Kasumi-1 (cell line): ENCODE measurements at regions not wholly inside any gene's neighbourhood (a gene's known extent, or its start where the extent isn't known, plus 50 kb on each side); places are given as distances from the start of the nearest gene placed in this dataset.
"Not testable (repeated sequence)": the region's sequence is repeated elsewhere in the genome, so short reads cannot be mapped to it uniquely, and the experiment has no call there.

ENCODE experiments used
- DNase-seq, 2 experiments: peaks; one replicate each; lab custom pipeline; 2025; lab: John Stamatoyannopoulos, UW

DNA sequence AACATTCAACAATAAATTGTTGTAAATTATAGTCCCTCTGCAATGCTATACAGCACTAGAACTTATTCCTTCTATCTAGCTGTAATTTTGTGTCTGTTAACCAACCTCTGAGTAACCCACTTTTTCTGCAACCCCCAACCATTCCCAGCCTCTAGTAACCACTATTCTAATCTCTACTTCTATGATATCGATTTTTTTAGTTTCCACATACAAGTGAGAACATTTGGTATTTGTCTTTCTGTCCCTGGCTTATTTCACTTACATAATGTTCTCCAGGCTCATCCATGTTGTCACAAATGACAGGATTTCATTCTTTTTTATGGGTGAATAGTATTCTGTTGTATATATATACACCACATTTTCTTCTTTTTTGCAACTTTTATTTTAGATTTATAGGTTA, 147.6 kb downstream of the MAIP1 start:
- DNase-seq, result no peak

DNA sequence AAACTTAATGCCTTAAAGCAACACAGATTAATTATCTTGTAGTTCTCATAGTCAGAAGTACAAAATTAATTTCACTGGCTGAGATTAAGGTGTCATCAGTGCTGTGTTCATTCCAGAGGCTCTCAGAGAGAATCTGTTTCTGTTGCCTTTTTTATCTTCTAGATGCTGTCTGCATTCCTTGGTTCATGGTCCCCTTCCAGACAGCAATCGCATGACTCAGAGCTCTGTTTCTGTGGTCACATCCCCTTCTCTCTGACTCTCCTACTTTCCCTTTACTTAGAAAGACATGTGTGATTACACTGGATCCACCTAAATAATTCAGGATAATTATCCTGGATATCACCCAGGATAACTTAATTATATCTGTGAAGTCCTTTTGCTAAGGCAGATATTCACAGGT, 148.6 kb downstream of the MAIP1 start:
- no peak for DNase-seq

DNA sequence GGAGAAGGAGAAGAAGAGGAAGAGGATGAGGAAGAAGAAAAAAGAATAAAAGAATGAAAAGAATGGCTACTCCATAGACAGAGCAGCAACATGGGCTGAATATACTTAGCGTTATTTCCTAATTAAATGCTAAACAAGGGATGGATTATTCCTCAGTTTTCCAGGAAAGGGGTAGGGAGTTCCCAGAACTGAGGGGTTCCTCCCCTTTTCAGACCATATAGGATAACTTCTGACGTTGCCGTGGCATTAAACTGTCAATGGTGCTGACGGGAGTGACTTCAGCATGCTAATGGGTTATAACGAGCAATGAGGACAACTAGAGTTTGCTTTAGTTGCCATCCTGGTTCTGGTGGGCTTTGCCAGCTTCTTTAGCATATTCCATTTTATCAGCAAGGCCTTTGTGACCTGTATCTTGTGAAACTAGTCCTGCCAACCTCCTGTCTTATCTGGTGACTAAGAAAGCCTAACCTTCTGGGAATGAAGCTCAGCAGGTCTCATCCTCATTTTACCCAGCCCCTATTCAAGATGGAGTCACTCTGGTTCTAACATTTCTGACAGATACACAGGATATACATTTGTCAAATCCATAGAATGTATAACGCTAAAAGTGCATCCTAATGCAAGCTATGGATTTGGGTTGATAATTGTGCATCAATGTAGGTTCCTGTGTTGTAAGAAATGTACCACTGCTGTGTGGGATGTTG, 152.3 kb downstream of the MAIP1 start:
- no peak for DNase-seq

DNA sequence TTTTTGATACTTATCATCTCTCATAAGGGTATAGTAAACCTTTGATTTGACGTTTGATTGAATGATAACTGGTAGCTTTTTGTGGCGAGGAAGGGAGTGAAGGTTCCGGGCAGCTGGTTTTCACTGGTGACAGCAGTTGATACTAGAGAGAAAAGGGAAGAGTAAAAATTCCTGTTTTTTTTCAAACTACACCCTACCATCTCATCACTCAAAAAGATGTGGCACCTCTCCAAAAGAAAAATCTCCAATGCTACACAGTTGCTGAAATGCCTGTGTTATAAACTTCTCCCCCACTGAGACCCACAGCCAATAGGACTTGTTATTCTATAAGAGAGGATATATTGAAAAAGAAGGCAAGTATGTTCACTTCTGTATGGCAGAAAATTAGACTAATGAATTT, 154.0 kb downstream of the MAIP1 start:
- no peak for DNase-seq

DNA sequence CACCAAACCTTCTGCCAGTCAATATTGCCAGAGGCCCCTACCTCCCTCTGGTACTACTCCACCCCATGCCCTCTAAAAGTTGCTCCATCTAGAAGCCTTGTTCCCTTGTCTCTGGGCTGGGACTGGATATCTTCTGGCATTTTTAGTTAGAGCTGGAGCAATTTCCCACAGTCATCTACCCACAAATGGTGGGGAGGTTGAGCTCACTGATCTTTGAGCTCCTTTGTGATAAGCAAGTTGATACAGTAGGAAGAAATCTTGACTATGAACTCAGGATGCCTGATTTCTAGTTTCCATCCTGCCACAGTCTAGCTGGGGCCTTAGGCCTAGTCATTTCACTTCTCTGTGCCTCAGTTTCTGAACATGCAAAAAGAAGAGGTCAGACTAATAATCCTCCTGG, 155.0 kb downstream of the MAIP1 start:
- DNase-seq, result no peak

DNA sequence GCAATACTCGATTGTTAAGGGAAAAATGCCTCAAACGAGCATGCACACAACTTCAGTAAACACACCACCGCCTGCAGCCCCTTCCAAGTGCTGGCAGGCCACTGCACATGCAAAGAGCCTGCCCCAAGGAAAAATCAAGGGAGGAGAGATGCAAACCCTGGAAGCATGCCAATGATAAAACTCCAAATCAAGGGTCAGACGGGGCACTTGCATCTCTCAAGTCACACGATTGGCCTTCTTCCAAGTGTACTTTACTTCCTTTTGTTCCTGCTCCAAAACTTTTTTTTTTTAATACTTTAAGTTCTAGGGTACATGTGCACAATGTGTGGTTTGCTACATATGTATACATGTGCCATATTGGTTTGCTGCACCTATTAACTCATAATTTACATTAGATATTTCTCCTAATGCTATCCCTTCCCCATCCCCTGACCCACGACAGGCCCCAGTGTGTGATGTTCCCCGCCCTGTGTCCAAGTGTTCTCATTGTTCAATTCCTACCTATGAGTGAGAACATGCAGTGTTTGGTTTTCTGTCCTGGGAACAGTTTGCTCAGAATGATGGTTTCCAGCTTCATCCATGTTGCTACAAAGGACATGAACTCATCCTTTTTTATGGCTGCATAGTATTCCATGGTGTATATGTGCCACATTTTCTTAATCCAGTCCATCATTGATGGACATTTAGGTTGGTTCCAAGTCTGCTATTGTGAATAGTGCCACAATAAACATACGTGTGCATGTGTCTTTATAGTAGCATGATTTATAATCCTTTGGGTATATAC, 157.8 kb downstream of the MAIP1 start:
- not testable (repeated sequence) for DNase-seq

DNA sequence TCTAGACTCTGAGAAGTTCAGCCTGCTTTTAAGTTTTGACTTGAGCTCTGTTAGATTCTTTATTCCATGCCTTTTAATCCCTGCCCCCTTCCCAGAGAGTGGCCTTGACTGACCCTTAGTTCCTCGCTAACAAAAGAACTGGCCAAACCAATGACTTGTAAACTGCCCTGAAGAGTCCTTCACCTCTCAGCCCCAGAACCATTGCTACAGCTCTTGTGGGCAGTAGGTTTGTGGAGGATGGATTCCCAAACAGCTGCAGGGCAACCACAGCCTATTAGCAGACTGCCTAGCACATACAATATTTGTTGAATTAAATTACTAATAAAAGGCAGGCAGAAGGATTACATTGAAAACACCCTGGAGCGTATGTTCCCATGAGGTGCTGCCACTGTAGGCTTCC, 163.9 kb downstream of the MAIP1 start:
- no peak for DNase-seq

DNA sequence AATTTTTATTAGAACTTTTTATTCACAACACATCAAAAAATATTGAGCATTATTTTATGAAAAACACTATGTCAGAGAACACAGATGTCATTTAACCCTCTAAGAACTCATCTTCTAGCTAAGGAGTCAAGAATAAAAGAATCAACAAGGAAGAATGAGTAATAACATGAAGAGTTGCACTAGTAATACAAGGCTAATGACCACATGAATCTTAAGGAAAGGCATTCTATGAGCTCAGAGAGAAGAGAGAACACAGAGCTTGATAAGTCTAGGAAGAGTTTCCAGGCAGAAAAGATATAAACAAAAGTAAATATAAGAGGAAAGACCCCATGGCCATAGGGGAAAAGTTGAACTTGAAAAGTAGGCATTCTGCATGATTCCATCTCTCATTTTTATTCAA, 166.5 kb downstream of the MAIP1 start:
- no peak for DNase-seq

DNA sequence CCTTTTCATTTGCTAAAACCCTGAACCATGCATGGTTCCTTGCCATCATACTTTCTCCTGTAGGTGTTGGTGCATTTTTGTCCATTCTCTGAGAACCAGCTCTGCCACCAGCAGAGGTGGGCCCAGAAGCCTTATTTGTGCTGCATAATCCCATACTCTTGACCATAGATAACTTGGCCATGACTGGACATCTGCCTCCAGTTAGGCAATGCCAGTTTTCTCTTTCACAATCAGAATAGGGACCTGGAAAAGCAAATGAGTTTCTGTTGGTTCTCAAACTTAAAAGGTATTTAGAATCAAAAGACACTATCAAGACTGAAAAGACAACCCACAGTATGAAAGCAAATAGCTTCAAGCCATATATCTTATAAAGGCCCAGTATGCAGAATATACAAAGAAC, 167.3 kb downstream of the MAIP1 start:
- no peak for DNase-seq

DNA sequence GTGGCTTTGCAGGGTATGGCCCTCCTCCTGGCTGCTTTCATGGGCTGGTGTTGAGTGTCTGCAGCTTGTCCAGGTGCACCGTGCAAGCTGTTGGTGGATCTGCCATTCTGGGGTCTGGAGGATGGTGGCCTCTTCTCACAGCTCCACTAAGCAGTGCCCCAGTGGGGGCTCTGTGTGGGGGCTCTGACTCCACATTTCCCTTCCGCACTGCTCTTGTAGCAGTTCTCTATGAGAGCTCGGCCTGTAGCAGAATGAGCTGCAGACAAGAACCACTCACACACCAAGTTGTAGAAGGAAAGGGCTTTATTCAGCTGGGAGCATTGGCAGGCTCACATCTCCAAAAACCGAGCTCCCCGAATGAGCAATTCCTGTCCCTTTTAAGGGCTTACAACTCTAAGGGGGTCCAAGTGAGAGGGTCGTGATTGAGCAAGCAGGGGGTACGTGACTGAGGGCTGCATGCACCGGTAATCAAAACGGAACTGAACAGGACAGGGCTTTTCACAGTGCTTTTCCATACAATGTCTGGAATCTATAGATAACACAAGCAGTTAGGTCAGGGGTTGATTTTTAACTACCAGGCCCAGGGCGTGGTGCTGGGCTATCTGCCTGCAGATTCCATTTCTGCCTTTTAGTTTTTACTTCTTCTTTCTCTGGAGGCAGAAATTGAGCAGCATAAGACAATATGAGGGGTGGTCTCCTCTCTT, 169.4 kb downstream of the MAIP1 start:
- not testable (repeated sequence) for DNase-seq

DNA sequence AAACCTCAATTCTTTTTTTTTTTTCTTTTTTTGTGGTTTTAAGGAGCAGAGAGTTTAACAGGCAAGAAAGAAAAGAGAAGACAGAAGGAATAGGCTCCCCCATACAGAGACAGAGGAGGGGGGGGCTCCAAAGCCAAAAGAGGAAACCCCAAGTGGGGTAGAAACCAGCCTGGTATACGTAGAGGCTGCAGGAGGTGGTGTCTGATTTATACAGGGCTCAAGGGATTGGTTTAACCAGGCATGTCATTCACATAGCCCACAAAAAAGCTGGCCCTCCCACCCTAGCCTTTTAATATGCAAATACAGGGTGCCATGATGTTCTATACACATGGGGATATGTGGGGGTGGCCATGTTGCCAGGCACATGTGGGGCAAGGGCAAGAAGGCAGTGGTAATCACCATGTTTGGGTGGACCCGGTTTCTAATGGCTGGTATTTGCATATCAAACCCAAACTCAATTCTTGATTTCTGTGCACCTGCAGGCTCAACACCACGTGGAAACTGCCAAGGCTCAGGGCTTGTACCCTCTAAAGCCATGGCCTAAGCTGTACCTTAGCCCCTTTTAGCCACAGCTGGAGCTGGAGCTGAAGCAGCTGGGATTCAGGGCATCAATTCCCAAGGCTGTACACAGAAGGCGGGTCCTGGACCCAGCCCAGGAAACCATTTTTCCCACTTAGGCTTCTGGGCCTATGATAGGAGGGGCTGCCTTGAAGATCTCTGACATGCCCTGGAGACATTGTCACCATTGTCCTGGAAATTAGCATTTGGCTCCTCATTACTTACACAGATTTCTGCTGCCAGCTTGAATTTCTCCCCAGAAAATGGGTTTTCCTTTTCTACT, 170.3 kb downstream of the MAIP1 start:
- no peak for DNase-seq

DNA sequence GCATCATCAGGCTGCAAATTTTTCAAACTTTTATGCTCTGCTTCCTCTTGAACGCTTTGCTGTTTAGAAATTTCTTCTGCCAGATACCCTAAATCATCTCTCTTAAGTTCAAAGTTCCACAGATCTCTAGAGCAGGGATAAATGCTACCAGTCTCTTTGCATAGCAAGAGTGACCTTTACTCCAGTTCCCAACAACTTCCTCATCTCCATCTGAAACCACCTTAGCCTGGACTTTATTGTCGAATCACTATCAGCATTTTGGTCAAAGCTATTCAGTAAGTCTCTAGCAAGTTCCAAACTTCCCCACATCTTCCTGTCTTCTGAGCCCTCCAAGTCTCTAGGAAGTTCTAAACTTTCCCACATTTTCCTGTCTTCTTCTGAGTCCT, 170.9 kb downstream of the MAIP1 start:
- not testable (repeated sequence) for DNase-seq

DNA sequence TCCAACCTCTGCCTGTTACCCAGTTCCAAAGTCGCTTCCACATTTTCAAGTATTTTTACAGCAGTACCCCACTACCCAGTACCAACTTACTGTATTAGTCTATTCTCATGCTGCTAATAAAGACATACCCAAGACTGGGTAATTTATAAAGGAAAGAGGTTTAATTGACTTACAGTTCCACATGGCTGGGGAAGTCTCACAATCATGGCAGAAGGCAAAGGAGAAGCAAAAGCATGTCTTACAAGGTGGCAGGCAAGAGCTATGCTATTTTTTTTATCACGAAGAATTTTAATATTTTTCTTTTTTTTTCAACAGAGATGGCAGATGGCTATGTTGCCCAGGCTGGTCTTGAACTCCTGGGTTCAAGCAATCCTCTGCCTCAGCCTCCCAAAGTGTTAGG, 171.3 kb downstream of the MAIP1 start:
- DNase-seq, result not testable (repeated sequence)

DNA sequence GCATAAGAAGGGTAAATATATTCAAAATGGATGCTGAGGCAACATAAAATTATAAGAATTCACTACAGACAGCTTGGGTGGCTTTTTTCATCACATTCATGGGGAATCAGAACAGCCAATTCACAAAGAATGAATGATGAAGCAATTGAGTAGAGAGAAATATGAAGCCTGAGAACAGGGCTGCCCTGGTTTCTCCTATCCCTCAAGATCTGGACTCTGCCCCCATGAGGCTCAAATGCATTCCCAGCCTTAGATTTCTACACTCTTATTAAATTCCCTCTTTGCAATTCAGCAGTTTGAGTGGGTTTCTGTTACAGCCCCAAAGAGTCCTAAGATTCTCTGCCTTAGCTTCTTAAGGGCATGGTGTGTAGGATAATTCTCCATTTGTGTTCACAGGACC, 172.5 kb downstream of the MAIP1 start:
- no peak for DNase-seq

DNA sequence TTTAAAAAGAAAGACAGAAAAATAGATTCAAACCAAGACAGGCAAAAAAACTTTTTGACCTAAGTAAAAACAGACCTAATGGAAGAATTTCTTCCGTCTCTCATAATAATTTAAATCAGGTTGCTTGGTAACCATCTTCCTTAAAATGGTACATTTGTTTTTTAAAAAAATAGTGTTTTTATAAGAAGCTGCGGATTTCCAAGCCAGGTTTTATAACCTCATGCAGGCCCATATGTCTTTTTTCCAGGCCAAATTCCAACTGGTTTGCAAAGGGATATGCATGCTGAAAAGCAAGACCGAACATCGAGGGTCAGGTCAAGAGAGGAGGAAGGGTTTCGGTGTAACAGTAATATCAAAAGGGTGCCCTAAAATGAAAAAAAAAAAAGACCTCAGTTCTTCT, 172.9 kb downstream of the MAIP1 start:
- DNase-seq, result no peak

DNA sequence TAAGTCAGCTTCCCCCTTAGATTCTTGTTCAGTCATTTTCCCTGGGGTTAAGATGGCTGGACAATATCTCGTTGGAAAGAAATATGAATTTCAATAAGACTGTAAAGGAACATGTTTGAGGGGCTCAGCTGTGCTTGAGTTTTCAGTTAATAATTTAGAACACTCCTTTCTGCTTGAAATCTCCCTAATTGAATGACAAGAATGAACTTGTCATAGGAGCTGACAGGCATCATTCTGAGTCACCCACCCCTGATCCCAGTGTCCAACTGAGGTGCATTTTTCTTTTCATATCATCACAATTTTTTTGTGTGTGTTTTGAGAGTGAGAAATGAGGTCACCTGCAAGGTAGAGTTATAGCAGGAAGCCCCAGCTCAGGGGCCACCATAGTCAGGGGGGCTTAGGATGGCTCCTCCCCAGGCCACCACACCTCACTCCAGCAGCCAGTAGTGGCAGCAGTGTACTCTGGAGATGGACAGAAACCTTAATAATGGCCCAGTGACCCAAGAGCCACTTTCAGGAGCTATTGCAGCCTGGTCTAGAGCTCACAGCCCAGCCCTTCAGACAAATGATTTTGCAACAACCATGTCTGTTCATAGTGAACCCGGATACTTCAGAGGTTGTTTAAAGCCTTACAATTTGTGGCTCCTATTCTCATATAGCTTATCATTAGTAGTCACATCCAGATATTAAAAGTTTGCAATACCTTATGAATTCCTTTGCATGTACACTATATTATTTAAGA, 174.5 kb downstream of the MAIP1 start:
- DNase-seq, result no peak

DNA sequence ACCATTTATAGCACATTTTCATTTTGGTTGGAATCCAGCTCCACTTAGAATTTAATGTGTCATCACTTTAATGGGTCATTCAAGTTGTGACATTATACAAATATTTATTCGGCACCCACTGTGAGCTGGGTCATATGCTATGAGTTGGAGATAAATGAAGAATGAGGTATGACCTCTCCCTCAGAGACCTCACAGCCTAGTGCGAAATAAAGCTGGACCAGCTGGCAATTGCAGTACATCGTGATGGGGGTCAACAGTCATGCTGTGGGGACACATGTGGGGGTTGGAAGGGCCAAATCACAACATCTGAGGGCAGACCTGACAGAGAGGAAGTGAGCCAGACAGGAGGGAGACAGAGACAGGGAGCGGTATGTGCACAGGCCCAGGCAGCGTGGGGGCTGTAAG, 175.4 kb downstream of the MAIP1 start:
- DNase-seq, result no peak

DNA sequence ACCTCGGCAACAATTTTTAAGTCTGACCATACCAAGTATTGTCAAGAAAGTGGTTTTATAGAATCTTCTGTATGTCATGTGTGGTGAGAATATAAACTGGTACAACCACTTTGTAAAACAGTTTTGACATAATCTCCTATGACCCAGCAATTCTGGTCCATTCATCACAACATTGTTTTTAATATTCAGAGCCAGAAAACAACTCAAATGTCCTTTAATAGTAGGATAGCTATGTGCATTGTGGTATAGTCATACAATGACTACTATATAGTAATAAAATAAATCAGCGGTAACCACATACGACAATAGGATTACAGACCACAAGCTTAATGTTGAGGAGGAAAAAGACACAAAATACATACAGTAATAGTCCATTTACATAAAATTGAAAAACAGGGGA, 175.2 kb upstream of the SPATS2L start:
- DNase-seq, result no peak

DNA sequence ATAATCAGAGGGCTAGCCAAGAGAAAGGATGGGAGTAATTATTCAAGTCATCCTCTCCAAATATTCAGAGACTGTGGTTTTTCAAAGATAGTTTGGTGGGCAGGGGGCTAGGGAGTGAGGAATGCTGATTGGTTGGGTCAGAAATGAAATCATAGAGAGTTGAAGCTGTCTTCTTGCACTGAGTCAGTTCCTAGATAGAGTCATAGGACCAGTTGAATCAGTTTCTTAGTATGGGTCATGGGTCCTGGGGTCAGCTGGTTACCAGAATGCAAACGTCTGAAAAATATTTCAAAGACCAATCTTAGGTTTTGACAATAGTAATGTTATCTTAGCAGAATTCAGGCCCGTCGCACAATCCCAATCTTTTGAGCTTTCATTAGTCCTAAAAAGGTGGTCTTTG, 171.4 kb upstream of the SPATS2L start:
- no peak for DNase-seq

DNA sequence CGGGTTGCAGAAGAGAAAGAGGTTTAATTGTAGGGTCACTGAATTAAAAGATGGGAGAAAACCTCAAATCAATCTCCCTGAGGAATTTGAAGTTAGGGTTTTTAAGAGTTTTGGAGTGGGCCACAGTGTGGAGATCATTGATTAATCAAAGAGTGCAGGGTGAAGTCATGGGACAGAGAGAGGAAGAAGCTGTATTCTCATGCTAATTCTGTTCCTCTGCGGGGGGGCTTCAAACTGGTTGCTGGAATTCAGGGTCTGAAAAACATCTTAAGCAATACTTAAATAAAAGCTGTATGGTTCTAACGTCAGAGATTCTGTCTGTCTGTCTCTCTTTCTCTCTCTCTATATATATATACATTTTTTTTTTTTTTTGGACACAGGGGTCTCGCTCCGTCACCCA, 169.8 kb upstream of the SPATS2L start:
- no peak for DNase-seq

DNA sequence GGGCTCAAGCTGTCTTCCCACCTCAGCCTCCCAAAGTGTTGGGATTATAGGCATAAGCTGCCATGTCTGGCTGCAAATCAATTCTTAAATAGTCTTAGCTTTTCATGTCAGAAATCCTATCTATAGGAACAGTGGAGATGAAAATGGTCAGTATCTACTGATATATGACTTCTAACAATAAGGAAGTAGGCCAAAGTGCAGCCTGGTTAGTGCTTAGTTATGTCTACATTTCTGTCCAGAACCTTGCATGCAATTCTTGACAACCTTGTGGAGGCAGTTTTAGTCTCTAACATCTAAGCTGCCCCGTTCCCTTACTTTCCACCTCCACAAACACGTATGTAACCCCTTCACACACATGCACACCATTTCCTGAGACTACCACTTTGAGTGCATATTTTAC, 169.2 kb upstream of the SPATS2L start:
- DNase-seq, result no peak

DNA sequence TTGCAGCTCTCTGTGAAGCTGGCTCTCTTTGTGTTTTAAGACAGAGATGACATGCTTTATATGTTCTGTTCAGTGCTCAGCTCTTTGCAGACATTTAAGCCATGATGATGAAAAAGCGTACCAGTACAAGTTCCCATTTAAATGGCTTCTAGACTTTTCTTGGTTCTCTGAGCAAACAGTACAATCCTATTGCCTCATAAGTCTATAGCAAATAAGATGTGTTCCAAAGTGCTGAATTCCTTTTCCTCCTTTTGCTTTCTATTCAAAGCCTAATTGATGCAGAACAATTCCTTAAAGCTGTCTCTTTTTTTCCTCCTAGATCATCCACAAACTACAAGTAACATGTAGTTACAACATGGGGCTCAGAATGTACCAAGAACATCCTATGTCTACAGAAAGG, 168.8 kb upstream of the SPATS2L start:
- no peak for DNase-seq
